CD4-positive, alpha-beta T cell treated with Interferon alpha-2 for 1 hour (primary cell): ENCODE measurements at regions not wholly inside any gene's neighbourhood (a gene's known extent, or its start where the extent isn't known, plus 50 kb on each side); places are given as distances from the start of the nearest gene placed in this dataset.
"Not testable (repeated sequence)": the region's sequence is repeated elsewhere in the genome, so short reads cannot be mapped to it uniquely, and the experiment has no call there.

Experiments
- DNase-seq, 2 donors: peaks; one replicate each; pipeline ENCODE4 v3.0.0-alpha.2; 2020 to 2022

DNA sequence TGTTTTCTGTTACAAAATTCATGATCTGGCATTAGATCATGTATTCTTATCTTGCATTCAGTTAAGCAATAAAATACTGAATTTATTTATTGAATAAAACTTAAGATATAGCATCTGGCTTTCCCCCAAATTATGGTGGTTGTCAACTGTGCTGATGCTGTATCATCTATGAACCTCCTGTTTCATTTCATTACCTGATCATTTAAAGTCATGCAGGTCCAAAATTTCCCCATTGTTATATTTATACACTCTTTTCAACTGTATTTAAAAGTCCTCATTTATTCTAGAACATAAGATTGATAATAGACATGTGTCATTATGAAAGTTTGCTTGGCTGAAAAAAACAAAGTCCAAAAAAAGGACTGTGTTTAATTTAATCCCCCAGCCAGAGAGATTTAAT is 627.4 kb upstream of the ADGRB3 start:
- DNase-seq = no peak

DNA sequence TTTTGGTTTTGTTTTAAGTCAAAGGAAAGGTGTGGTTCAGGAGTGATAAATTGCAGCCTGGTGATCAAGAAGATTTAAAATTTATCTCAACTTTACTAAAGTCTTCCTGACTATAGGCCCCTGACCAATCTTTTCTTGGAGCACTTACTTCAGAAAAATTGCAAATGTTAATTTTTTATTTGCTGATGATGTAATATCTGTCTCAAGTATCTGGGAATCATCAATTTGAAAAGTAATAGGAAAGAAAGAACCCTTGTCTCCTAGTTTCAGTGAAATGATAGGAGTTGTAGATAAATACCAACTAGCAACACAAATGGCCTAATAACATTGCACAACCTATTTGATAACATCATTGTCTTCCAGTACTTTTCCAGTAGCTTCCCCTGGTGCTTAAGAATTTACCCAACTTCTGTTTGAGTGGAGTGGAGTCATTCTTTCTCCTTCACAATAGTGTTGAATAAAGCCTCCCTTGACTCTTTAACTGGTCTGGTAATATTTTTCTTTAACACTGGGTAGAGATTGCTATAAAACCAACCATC is 648.3 kb upstream of the ADGRB3 start:
- DNase-seq = no peak

DNA sequence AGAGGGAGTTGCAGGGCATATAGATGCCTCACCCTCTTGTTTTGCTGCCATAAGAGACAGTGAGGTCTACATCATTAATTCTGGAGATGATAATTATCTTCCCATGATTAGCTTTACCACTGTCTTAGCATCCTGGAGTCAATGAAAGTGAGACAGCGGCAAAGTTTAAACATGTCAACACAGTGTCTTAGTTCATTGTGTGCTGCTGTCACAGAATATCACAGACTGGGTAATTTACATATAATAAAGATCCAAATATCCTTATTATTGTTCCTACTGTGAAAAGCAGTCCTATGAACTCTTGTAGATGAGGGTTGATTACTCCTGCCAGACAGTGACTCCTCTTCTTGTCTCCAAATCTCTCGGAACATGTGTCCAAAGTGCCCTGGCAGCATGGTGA is 658.6 kb upstream of the ADGRB3 start:
- DNase-seq = no peak

DNA sequence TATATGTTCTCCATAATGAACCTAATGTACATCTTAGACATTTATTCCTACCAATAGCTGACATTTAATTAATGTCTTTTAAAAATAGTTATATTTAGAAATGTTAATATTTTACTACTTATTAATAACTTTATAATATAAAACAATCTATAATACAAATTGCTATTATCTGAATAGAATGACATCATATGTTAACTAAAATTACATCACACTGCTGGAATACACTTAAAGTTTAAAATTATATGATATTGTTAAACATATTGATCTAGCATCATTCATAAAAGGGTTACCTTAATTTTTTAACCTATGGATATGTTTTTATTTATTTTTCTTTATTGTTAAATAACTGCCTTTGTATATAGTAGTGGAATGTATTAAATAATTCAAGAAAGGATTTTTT is 660.2 kb upstream of the ADGRB3 start:
- DNase-seq = no peak

DNA sequence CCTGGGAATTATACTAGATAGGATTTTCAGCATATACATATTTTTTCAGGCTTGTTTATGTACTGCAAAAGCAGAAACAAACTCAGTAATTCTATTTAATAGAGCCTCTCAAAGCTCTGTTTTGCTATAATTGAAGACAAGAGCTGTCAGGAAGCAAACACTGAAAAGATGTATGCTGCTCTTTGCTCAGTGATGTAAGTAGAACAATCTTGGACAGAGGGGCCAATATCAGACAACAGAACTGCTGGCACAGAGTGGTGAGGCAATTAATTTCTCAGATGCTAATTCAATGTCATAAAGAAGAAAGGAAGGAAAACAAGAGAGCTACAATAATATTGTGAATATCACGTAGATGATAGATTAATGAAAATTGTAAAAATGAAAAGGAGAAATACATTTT is 663.3 kb upstream of the ADGRB3 start:
- no peak for DNase-seq

DNA sequence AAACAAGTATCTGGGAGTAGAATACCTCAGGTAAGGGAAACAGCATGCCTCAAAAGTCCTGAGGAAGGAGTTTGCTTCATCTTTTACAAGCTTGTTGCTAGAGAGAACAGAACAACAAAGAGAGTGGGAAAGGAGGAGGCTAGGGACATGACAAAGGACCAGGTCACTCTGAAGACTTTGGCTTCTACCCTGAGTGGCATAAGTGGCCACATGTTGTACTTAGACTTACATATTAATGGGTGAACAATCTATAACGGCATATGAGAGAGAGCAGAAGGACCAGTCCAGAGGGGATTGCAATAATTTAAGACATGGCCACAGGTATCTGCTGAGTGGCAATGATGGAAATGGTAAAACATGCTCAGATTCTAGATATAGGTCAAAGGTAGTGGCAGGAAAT is 668.3 kb upstream of the ADGRB3 start:
- no peak for DNase-seq

DNA sequence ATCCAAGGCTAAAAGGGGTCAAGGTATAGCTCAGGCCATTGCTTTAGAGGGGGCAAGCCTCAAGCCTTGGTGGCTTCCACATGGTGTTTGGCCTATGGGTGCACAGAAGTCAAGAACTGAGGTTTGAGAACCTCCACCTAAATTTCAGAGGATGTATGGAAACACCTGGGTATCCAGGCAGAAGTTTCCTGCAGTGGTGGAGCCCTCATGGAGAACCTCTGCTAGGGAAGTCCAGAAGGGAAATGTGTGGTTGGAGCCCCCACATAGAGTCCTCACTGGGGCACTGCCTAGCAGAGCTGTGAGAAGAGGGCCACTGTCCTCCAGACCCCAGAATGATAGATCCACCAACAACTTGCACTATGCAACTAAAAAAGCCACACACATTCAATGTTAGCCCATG is 678.7 kb upstream of the ADGRB3 start:
- no peak for DNase-seq

DNA sequence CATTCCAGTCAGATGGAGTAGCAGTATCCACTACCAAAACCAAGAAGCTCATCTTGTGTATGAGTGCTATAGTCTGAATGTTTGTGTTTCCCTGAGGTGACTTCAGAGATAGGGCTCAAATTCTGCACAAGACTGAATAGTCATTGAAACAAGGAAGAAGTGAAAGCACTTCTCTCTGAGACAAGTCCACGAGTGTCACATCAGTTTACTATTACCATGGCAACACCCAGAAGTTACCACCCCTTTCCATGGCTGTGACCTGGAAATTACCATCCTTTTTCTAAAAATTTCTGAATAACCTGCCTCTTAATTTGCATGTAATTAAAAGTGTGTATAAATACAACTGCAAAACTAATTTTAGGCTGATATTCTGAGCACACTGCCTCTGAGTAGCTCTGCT is 682.1 kb upstream of the ADGRB3 start:
- DNase-seq = no peak

DNA sequence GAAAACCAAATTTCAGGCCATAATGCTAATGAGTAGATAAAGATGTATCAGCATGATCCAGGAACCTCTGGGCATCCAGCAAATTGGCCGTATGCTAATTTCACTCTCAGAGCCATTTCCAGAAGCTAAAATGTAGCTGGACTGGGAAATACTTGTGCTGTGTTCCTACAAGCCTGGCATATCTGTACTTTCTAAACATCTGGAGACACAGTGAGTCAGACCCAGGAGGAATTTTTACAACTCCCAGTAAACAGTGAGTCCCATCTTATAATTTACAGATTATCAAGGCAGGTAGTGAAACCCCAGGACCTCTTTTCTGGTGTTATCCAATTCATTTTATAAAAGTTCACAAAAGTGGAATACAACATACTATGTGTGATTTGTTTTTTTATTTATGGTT is 683.0 kb upstream of the ADGRB3 start:
- DNase-seq = no peak

DNA sequence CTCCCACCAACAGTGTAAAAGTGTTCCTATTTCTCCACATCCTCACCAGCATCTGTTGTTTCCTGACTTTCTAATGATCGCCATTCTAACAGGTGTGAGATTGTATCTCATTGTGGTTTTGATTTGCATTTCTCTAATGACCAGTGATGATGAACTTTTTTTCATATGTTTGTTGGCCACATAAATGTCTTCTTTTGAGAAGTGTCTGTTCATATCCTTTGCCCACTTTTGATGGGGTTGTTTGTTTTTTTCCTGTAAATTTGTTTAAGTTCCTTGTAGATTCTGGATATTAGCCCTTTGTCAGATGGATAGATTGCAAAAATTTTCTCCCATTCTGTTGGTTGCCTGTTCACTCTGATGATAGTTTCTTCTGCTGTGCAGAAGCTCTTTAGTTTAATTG is 687.3 kb upstream of the ADGRB3 start:
- DNase-seq = not testable (repeated sequence)

DNA sequence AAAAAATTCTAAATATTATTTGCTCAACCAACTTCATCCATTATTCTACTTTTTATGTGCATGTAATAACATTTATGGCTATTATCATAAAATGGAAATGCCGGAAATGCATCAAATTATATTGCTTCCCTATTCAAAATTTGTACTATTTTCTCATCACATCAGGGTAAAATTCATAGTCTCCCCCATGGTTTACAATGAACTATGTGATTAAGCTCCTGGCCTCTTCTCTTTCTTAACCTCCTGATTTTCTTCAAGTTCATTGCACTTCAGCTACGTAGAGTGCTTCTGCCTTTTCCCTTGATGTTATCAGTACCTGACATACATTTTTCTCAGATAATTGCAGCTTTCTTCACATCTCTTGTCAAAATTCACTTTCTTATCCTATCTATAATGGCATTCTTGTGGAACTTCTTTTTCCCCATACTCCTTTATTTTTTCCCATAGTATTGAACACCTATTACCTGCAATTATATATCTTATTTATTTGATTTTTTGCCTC is 699.1 kb upstream of the ADGRB3 start:
- DNase-seq = no peak

DNA sequence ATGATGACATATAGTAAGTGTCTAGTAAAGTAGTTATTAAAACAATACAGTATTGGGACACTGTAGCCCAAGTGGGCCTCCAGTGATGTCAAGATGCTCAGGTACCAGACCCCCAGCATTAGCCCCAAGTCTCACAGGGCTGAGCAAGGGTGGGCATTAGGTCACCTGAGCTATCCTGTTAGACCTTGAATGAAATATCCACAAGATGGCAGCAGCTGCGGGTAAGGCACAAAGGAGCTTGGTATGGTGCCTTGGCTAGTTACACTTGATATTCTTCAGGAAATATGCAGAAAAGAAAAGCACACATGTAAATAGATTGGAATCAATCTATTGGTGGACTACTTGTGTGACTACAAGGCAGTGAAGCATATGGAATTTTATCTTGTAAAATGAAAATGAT is 701.8 kb upstream of the ADGRB3 start:
- no peak for DNase-seq

DNA sequence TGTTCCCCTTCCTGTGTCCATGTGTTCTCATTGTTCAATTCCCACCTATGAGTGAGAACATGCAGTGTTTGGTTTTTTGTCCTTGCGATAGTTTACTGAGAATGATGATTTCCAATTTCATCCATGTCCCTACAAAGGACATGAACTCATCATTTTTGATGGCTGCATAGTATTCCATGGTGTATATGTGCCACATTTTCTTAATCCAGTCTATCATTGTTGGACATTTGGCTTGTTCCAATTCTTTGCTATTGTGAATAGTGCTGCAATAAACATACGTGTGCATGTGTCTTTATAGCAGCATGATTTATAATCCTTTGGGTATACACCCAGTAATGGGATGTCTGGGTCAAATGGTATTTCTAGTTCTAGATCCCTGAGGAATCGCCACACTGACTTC is 712.5 kb upstream of the ADGRB3 start:
- not testable (repeated sequence) for DNase-seq

DNA sequence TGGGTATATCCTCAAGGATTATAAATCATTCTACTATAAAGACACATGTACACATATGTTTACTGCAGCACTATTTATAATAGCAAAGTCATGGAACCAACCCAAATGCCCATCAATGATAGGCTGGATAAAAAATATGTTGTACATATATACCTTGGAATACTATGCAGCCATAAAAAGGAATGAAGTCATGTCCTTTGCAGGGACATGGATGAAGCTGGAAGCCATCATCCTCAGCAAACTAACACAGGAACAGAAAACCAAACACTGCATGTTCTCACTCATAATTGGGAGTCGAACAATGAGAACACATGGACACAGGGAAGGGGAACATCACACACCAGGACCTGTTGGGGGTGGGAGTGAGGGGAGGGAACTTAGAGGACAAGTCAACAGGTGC is 715.0 kb upstream of the ADGRB3 start:
- not testable (repeated sequence) for DNase-seq

DNA sequence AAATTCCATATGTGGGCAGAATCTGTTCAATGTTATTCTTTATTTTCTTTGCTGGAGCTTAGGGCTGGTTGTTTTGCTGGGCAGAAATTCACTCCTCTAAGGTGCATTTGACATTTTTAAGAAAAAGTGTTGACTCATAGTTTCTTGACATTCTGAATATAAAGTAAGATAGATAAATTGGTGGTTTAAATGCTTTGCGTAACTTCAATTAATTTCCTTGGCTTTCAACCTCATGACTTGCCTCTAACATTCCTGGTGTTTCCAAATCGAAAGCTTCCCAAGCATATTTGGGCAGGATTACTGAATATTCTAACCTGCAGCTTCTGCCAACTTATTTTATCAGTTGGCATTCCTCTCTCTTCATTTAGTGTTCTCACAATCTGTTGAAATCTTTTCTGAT is 718.7 kb upstream of the ADGRB3 start:
- DNase-seq = no peak

DNA sequence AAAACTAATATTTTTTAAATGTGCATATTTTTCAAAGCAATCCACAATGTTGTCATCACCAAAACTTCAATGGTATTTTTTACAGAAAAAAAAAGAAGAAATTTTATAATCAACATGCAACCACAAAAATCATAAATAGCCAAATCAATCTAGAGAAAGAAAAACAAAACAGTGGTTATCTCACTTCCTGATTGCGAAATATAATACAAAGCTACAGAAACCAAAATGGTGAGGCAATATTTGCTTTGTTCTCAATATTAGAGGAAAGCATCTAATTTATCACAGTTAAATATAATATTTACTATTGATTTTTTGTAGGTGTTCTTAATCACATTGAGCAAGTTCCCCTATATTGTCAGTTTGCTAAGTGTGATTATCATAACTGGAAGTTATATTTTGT is 720.7 kb upstream of the ADGRB3 start:
- DNase-seq = no peak

DNA sequence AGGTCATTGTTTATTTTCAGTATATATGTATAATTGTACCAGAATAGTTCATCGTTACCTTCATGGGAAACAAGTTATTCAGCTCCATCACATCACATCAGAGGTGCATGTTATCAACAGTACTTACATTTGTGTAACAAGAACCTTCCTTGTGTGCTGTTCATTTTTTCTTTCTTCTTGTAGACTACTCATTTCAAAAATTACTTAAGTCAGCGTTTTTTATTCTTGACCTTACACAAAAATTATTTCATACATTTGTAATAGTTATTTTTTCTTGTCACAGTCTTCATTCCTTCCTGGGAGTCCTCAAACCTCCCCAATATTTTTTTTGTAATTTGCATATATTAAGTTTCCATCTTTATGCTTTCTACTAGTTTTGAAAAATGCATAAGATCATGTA is 725.7 kb upstream of the ADGRB3 start:
- DNase-seq = no peak

DNA sequence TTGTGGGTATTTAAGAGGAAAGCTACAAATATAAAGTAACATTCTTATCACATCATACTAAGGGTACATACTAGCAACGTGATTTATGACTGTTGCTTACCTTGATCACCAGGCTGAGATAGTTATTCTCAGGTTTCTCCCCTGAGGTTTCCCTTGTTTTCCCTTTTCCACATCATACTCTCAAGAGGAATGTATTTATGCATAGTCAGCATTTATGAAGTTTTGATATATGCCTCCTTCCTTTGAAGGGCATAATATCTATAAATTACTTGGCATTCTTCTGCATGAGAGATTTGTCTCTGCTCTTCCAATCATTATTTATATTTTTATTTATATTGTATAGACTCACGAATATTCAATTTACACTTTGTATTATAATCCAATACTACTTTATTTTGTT is 726.7 kb upstream of the ADGRB3 start:
- no peak for DNase-seq

DNA sequence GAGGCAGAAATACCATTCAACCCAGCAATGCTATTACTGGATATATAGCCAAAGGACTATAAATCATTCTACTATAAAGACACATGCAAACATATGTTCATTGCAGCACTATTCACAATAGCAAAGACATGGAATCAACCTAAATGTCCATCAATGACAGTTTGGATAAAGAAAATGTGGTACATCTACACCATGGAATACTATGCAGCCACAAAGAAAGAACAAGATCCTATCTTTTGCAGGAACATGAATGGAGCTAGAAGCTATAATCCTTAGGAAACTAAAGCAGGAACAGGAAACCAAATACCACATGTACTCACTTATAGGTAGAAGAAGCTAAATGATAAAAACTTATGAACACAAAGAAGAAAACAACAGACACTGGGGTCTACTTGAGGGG is 730.3 kb upstream of the ADGRB3 start:
- not testable (repeated sequence) for DNase-seq

DNA sequence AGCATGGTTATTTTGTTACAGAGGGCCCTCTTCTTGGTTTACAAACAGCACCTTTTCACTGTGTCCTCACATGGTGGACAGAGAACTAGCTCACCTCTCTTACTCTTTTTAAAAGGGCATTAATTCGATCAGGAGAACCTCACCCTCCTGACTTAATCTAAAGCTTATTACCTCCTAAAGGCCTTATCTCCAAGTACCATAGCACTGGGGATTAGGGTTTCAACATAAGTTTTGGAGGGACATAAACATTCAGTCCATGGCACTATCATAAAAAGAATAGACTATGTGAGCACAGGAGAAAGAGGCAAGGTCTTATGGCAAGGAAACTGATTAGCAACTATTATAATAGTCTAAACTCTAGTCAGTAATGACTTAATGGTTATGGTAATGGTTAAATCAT is 736.2 kb upstream of the ADGRB3 start:
- no peak for DNase-seq

DNA sequence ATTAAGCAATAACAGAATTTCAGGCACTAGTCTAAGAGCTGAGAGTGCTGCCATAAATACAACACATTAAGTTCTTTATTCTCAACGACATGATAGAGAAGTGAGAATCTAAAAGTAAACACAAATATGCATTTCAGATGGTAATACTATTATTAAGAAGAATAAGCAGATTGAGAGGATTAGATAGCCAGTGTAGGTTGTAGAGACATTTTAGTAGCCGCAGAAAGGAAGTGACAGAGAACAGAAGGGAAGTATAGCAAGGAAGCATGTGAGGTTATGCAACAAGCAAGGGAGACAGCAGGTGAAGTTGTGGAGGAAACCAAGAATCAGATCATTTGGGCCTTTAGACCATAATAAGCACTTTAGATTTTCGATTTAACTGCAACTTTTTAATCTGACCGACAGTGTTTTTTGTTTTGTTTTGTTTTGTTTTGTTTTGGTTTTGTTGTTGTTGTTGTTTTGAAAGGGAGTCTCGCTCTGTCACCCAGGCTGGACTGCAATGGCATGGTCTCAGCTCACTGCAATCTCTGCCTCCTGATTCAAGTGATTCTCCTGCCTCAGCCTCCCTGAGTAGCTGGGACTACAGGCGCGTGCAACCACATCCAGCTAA is 737.0 kb upstream of the ADGRB3 start:
- no peak for DNase-seq

DNA sequence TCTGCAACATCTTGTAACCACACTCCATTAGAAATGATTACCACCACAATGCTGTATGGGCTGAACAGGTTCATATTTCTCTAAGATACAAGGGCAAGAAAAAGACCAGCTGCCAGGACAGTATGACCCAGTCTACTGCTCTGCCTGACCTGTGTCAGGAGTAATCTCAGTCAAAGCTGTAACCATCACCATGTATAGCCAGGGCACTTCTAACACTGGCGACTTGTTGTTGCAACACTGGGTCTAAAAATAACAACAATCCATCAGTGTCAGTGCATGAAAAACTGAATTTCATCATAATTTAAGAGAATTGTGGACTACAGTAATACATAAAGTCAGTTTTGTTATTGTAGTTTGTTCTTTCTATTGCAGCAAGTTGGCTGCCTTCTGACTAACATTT is 738.6 kb upstream of the ADGRB3 start:
- no peak for DNase-seq

DNA sequence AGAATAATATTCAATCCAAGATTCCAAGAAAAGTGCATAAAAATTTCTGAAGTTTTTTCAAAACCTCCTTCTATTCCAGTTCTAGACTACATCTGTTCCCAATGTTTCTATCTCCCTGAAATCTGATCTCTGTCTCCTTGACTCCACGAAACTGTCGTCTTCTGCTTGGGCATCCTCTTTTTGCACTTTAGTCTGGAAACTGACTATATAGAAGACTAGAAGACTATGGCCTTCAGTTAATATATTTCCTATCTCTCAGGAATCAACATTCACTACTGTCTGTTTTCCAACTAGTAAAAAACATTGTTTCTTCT is 745.4 kb upstream of the ADGRB3 start:
- no peak for DNase-seq

DNA sequence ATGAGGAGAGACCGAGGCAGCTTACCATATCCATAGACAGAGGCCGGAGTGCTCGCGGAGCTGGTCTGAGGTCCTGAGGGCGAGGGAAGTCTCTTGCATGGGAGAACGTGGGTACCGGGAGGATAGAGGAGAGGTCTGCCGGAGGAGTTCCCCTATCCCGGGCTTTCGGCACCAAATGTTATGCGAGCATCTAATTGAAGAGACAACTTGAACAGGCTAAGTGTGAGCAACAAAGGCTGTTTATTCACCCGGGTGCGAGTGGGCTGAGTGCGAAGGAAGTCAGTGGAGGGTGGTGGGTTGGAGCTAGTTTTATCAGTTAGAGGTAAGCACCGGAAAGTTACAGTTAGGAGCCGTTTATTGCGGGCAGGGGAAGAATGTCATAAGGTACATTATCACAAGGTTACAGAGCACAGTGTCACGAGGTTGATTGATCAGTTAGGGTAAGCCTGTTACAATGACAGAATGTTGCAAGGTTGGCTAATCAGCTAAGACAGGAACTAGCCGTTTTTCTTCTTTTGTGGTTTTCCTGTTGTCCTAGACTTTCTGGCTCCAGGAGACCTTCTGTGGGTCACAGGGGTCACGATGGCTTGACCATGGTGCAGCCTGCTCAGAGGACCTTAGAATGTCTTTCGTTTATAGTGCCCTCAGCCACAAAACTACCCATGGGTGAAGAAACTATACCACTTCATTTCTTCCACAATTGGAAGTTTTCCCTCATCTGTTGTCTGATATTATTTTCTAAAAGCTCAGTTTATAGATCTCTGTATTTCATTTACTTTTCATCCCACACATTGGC is 746.0 kb upstream of the ADGRB3 start:
- DNase-seq = no peak

DNA sequence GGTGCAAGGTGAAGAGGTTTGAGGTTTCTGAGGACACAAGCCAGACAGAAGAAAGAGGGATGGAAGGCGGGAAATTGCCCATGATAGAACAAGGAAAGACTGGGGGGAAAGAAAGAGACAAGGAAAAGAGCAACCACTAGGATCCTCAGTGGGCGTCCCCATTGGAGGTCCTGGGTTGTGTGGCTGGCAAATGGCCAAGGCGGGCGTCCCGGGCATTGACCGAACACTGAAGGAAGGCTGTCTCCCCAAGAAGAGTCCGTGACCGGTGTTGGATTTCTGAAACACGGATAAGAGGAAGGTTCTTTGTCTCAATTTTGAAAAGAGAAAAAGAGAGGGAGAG is 746.6 kb upstream of the ADGRB3 start:
- no peak for DNase-seq
